GM18867 (cell line): ENCODE measurements at regions not wholly inside any gene's neighbourhood (a gene's known extent, or its start where the extent isn't known, plus 50 kb on each side); places are given as distances from the start of the nearest gene placed in this dataset.

Experiments
- ATAC-seq: cut with Tn5 transposase; IDR thresholded peaks from one replicate; pipeline ENCODE4 v1.9.1; 2021; ENCODE audit warnings: mild to moderate bottlenecking, moderate library complexity; ENCODE audit not compliant: unreplicated experiment

DNA sequence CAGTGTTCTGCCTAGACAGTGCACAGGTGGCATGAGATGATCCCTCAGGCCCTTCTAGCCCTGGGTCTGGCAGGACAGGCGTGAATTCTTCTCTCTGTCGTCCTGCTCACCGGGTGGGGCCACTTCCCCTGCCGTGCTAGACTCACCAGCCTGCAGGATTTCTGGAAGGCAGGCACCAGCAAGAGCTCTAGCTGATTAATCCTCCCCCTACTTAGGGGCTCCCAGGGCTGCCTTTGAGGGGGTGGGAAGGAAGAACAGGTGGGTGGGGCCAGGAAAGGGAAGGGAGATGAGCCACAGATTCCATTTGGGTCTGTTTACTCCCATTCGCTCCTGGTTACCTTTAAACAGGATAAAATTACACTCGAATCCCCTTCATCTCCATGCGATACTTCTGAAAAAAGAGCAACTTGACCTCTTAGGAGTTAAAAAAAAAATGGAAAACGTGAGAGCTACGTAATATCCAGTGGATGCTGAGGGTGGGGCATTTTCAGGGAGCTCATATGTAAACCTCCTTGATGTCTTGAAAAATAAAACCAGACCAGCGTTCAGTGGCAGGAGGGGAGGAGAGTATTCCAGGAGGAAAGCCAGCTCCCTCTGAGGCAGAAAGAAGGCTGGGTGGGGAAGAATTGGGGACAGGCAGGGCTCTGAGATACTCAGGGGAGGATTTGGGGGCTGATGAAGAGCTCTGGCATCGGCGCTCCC lies 665.5 kb downstream of the PTPRU start:
- no peak for ATAC-seq

DNA sequence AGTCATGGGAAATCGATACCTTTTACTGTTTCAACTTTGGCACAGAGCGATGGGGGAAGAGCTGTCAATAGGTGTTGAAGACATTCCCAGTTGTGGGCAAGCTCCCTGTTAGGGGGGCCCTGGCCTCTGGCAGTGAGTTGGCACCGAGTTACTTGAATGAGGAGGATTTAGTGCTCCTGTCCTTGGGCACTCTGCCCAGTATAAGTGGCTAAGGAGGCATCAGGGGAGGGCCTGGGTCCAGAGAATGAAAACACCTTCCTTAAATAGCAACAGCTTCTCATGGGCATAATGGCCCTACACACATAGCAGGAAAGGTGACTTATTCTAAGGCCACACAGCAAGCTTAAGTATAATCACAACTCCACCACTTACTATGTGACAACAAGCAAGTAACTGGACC lies 664.4 kb downstream of the PTPRU start:
- no peak for ATAC-seq

DNA sequence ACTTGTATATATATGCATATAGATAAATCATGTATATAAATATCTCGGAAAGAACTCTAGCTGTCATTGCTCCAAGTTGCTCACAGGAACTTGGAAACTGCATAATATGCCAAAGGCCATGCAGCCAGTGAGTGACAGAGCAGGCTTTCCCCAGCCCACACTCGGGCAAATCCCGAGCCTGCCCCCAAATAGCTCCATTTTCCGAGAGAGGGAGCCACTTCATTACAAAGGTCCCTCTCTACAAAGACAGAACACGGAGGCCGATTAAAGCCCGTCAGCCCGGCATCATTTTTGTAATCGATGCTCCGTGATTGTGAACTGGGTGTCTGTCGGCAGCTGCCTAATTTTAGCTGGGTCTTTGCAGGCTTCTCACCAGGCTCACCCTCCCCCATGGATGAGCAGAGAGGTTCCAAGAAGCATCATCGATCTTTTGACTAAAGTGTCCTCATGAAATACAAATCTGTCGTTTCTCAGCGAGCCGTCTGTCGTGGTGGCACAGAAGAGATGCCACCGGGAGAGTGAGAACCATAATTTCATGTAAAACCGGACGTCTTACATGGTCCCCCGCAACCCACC lies 663.9 kb downstream of the PTPRU start:
- ATAC-seq = no peak

DNA sequence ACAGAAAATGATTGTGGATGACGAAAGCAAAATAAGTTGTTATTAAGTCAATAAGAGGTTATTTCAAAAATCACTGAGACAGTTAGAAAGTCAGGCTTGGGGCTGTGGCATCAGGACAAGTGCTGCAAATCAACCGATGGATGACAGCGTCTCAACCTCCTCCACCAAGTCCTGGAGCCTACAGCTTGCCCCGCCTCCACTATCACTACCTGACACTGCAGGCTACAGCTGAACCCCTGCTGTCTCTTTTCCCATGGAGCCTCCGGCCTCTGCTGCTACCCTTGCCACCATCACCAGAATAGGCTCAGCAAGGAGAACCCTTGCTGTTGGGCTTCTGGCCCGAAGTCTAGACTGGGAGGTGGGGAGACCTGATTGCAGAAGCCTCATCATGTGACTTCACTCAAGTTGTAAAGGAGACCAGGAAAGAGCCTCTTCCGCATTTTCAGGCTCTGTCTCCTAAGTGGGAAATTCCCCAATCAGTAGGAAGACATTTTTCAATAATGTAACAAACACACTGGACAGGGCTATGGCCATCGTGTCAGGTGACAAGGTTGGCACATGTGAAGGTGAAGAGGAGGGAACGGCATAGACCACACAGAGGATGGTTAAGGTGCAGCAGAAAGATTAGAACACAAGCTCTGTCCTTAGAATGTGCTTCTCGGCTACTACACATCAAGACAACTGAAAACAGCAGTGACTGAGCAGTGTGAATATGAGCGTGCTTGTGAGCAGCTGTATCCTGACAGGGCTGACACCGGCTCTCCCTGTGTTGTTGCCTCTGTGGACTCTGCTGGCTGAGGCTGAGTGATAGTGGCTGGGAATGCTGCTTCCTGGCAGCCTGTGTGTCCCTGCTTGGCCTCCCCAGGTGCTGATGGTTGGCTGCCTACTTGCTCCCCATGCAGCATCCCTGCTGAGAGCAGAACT lies 660.7 kb downstream of the PTPRU start:
- no peak for ATAC-seq

DNA sequence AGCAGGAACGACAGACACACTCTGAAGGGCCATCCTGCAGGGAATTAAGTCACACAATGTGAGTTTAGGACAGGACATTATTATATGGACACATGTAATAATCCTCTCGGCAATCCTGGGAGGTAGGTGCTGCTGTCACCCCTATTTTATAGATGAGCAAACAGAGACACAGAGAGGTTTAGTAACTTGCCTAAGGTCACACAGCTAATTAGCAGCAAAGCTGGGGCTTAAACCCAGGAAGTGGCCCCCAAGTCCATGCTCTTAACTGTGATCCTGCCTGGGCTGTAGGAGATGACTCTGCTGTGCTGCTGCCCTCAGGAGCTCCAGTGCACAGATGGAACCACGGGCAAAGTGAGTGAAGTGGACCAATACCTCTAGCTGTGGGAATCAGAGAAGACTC lies 660.0 kb downstream of the PTPRU start:
- ATAC-seq = no peak

DNA sequence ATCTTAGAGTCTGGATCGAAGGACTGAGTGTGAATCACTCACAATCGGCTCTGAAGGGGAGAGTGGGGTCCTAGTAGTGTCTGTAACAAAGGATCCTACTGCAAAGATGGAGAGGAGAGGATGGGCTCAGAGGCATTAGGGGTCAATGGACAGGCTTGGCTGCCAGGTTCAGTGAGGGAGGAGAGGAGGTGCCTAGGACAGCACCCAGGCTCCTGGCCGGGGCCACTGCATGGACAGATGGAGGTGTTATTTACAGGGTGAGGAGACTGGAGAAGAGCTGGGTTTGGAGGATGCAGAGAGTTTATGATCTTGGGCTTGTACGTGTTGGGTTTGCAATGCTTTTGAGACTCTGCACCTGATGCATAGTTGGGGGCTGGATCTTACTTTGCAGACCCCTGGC lies 658.9 kb downstream of the PTPRU start:
- no peak for ATAC-seq

DNA sequence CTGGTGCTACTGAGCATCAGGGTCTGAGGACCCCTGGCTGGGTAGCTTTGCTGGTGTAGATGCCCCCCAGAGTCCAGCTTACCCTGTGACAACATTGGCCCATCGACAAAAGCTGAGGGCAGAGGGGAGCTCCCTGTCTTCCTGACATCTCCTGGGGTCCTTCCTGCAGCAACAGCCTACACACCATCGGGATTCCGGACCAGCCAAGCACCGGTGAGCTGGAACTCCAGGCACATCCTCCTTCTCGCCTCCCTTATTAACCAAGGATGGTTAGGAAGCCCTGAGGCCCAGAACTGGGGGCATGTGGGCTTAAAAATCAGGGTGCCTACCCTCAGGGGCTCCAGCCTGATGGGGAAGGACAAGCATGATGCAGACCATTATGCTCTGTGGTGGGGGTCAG lies 658.0 kb downstream of the PTPRU start:
- ATAC-seq = no peak

DNA sequence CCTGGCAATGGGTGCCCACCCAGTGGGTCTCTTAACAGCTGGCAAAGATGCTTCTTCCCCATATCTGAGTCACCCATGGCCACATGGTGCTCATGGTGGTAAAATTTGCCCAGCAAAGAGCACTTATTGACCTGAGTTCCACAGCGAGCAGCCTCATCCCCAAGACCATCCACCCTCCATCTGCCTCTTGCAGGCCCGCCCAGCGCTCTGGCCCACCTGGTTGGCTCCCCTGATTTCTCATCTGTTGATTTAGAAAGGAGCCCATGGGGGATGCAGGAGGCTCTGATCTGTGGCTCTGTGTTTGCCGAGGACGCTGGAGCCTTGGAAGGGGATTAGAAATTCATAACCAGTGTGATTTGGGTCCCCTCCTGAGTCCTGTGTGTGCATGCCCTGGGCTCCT lies 657.5 kb downstream of the PTPRU start:
- ATAC-seq = no peak

DNA sequence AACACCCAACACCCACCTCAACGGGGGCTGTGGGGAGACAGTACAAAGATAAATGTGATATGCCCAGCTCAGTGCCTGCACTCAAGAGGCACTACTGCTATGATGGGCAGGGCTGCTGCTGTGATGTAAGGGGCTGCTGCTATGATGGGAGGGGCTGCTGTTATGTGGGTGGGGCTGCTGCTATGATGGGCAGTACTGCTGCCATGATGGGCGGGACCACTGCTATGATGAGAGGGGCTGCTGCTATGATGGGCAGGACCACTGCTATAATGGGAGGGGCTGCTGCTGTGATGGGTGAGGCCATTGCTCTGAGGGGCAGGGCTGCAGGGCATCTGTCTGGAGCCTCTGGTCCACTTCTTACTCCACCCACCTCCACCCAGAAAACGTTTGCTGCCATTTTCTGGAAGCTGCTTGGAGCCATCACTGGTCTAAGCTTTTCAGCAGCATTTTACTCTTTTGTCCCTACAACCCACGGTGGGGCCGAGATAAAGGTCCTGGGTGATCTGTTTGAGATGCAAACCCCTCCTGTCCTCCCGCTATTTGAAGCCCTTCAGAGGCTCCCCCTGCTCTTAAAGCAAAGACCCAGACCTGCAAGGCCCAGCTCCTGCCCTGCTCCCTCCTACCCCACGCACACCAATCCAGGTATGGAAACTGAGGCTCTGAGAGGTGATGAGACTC lies 656.9 kb downstream of the PTPRU start:
- no peak for ATAC-seq

DNA sequence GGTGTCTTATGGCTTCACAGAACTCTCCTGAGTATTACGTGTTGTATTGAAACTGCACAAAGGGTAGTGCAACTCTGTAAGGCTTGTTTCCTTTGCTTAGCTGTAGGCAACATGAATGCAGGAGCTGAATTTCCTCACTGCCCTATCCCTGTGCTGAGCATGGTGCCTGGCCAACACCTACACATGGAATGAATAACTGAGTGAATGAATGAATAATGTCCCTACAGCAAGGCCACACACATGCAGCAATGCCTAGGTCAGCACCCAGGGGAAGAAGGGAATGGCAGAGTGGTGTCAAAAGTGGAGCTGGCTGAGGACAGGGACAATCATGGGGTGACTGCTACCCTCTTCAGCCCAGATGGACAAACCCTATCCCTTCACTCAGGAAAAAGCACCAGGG lies 655.9 kb downstream of the PTPRU start:
- ATAC-seq = no peak

DNA sequence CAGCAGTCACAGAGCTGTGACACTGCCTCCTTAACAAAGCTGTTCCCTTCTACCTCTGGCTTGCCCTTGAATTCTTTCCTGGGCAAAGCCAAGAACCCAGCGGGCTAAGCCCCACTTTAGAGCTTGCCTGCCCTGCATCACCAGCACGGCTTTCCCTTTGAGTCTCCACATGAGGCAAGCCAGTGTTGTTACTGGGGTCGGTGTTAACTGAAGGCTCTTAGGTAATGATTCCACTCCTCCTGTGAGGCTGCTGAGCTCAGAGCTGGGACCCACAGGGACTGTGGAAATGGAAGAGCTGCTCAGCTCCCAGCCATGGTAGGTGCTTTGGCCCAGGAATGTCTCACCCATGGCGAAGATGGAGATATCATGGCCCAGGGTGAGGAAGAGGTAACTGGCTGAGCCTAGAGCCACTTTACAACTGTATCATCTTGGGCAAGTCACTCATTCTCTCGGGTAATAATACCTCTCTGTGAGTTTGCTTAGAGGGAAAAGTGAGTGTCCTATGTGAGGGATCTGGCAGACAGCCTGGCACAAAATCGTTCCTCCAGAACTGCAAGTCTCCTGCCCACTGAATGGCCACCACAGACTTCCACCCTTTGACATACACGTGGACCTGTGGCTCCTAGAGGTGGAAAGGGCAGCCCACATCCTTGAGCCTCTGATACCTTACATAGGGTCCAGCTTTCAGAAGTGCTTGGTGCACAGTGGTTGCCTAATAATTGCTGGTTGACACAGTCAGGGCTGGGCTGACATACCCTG lies 654.1 kb downstream of the PTPRU start:
- no peak for ATAC-seq

DNA sequence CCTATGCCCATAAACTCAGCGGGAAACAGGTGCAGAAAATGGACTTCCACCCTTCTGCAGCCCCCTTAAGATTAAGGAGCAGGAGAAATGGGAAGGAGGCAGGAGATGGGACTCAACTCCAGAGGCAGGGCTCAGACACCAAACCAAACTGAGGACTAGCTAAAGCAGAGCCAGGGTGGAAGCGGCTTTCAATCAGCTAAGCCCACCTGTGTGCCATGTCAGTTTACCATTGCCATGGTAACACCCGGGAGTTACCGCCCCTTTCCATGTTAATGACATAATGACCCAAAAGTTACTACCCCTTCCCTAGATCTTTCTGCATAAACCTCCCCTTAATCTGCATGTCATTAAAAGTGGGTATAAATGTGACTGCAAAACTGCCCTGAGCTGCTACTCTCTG lies 653.5 kb downstream of the PTPRU start:
- no peak for ATAC-seq

DNA sequence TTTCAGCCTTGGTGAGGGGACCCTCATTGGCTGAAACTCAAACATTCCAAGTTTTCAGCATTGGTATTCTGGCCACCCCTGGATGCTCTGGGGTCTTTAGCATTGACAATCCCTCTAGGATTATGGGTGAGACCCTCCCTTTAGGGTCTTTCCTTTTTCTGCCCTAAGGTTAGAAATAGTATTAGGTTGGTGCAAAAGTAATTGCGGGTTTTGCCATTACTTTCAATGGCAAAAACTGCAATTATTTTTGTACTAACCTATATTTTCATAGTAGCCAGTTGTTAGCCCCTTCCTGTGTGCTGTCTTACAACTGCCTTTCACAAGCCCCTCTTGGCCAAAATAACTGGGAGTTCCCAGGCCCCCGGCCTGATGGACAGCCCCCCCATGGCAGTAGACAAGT lies 648.4 kb downstream of the PTPRU start:
- ATAC-seq = no peak

DNA sequence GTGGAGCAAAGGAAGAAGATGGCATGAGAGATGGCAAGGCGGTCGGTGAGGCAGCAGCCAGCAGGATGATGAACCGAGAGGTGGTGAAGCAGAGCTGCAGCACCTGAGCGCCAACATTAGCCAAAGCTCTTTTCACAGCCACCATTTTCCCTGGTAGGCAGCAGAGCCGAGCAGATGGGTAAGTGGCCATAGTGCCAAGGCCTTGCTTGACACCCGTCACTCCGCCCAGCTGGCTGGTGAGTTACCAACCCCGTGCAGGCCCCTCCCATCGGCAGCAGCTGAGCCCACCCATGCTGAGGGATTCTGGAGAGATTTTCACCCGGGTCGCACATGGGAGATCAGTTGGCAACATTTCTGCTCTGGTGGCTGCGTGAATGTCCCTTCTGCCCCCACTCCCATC lies 647.7 kb downstream of the PTPRU start:
- ATAC-seq = no peak

DNA sequence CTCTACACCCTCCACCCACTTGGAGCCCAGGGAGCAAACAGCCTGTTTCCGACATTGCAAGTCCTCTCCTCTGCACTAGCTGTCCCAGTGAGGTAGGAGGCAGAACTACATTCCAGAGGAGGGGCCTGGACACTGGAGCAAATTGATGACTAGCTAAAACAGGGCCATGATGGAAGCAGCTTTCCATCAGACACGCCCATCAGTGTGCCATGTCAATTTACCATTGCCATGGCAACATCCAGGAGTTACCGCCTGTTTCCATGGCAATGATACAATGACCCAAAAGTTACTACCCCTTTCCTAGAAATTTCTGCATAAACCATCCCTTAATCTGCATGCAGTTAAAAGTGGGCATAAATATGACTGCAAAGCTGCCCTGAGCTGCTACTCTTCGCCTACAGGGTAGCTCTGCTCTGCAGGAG lies 647.1 kb downstream of the PTPRU start:
- ATAC-seq = no peak

DNA sequence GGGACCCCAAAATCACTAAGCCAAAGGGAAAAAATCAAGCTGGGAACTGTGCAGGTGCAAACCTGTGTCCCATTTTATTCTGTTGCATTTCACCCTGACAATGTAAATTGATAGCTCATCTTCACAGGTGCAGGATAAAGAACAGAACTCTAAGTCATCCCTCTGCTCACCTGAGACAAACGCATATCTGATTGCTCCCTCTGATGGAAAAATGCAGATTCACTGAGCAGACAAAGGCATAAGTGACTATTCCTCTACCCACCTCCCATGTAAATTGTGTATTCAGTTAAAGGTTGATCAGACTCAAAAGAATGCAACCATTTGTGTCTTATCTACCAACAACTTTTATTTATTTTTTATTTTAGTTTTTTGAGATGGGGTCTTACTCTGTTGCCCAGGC lies 644.2 kb downstream of the PTPRU start:
- ATAC-seq = no peak

DNA sequence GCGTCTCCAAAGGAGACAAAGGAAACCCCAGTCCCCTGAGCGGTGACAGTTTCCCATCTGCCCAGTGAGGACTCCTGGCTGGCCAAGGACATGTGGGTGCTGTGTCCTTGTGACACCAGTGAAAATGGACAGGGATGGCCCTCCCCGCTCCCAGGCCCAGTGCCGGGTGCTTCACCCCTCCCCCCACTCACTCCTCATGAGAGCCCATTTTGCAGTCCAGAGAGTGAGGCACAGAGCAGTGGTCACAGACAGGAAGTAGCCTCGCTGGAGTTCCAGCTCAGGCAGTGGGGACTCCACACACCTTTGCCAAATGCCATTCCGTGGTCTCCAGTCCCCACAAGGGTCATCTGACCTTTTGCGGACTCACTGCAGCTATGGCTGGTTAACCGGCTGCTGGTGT lies 642.9 kb downstream of the PTPRU start:
- ATAC-seq = no peak

DNA sequence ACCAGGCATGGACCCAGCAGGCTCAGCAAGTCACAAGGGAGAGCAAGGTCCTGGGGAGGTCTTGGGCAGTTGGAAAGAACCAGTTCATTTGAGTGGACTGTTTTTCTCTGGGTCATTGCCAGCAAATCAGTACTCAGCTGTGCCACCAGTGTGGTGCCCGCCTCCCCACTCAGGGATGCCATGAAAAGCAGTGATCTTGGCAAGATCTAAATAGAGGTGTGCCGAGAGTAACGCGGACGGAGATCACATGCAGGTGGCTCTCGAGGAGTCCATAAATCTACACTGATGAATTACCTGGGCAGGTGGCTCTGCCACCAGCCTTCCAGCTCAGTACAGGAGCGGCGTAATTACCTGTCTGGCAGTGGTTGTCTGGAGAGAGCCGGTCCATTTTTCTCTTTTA lies 642.2 kb downstream of the PTPRU start:
- no peak for ATAC-seq

DNA sequence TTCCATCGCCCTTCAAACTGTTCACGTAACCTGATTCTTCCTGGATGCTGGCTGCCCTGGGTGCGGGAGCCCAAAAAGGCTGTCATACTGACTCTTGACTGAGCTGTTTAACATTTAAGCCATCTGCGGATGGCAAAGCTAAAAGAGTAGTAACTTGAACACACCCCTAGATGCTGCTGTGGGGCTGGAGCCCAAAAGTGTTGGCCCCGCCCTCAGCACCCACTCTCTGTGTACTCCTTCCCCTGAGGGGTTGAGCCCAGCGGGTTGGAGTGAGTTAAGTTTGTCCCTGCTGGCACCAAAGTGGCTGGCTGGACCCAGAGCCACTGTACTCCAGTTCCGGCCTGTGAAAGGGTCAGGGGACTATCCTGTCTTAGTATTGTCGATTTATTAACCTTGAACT lies 640.6 kb downstream of the PTPRU start:
- no peak for ATAC-seq

DNA sequence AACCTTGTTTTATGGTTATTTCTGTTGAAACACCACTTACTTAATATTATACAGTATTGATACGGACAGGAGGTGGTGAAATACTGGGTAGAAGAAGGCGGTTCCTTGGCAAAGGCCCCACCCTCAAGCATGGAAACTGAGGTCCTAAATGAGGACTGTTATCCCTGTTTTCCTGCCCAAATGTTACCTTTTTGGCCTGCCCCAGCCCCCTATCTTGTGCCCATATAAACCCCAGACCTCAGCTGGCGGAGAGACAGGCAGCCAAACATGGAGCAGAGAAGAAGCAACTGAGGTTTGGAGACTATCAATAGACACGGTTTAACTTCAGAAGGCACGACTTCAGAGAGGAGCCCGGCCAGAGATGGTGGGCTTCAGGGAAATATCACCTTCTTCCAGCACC lies 640.1 kb downstream of the PTPRU start:
- ATAC-seq = no peak

DNA sequence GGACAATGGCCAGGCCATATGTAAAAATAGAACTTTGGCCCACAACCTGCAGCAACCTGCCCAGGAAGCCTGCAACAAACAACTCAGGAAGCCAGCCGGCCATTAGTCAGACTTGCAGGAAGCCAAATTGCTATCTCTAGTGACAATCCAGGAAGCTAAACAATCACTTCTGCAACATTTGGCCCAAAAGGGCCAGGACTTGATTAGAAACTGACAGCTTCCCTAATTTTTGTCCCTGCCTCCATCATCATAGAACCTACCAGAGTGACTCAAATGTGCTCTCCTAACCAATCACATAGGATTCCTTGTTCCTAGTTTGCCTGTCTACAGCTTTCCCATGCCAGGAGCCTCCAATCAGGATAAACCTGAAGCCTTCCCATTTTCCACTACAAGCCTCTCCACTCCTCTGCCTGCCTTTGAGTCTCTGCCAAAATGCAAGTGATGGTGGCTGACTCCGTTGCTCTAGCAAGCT lies 639.3 kb downstream of the PTPRU start:
- ATAC-seq = no peak
